HepG2 (cell line): ENCODE measurements at regions not wholly inside any gene's neighbourhood (a gene's known extent, or its start where the extent isn't known, plus 50 kb on each side); places are given as distances from the start of the nearest gene placed in this dataset.

Experiments used
- ATAC-seq: fragments of 200-7000 bp; cut with Tn5 transposase; 3 replicates; pipeline ENCODE4 v1.9.1; 2020; ENCODE audit warnings: mild to moderate bottlenecking, moderate library complexity
- BruUV-seq: library from RNA; stranded (reverse); fragments of 400-500 nt; replicated peaks from 2 replicates; lab custom pipeline; 2021; lab: Mats Ljungman, UMichigan
- CTCF ChIA-PET: fragments of 300-600 bp; formaldehyde crosslinking; extraction: SDS; loops from one replicate; lab custom pipeline; 2021; ENCODE audit warnings: low total read pairs, inconsistent platforms, low intra/inter-chr PET ratio; lab: Yijun Ruan, JAX
- POLR2A ChIA-PET: fragments of 350-600 bp; sonication (Branson Sonifier 250); formaldehyde crosslinking; loops from one replicate; lab custom pipeline; 2020; ENCODE audit warnings: antibody characterized with exemption, inconsistent platforms; lab: Yijun Ruan, JAX
- DNase-seq: peaks from one replicate; pipeline ENCODE4 v3.0.0-alpha.2; 2015; ENCODE audit warnings: low spot score
- FAIRE-seq: peaks from 3 replicates; lab custom pipeline; 2011; peaks lifted over from hg19 to GRCh38; lab: Jason Lieb, UNC
- H2AFZ ChIP-seq: one replicate; pipeline ENCODE4 v1.6.1; 2011; ENCODE audit warnings: low read length, inconsistent platforms
- H3K27ac ChIP-seq: fragments of 300-600 bp; 3 replicates; pipeline ENCODE4 v1.8.0; 2011; ENCODE audit warnings: mixed run types, mild to moderate bottlenecking, mixed read lengths, low read length, inconsistent platforms; ENCODE audit not compliant: insufficient read depth; ENCODE audit errors: extremely low read length
- H3K27me3 ChIP-seq, 2 experiments: fragments of 200-600 bp in 1 of 2; 2 replicates in 1 of 2; 3 replicates in 1 of 2; pipeline versions ENCODE4 v1.6.0 to v1.8.0; 2011; ENCODE audit warnings: low read length in 2 of 2, mild to moderate bottlenecking in 2 of 2, moderate library complexity in 2 of 2, inconsistent platforms in 1 of 2; ENCODE audit not compliant: insufficient read depth in 2 of 2, control insufficient read depth in 1 of 2
- H3K36me3 ChIP-seq, 2 experiments: fragments of 200-600 bp in 1 of 2; replicated peaks in 1 of 2; 2 replicates in 1 of 2; 3 replicates in 1 of 2; pipeline versions ENCODE4 v1.5.1 to v1.8.0; 2011; ENCODE audit warnings: low read length in 2 of 2, inconsistent platforms in 1 of 2; ENCODE audit not compliant: insufficient read depth in 2 of 2, control insufficient read depth in 1 of 2
- H3K4me1 ChIP-seq: 2 replicates; pipeline ENCODE4 v1.5.1; 2012; ENCODE audit warnings: low read length, inconsistent platforms; ENCODE audit not compliant: insufficient read depth
- H3K4me2 ChIP-seq: 2 replicates; pipeline ENCODE4 v1.6.0; 2011; ENCODE audit warnings: low read depth, low read length, inconsistent platforms
- H3K4me3 ChIP-seq, 3 experiments: fragments of 200-600 bp in 1 of 3; sonication (generic), shearing (Covaris generic) in 1 of 3; replicated peaks in 1 of 3; 2 replicates each; pipeline ENCODE4 v1.5.1; 2011 to 2016; ENCODE audit warnings: low read length in 3 of 3, inconsistent platforms in 2 of 3, low read depth in 2 of 3, mild to moderate bottlenecking in 2 of 3, control low read depth in 1 of 3, mixed read lengths in 1 of 3; ENCODE audit not compliant: insufficient read depth in 1 of 3
- H3K79me2 ChIP-seq: one replicate; pipeline ENCODE4 v1.6.1; 2011; ENCODE audit warnings: low read length, inconsistent platforms; ENCODE audit not compliant: insufficient read depth
- H3K9ac ChIP-seq: 2 replicates; pipeline ENCODE4 v1.6.0; 2011; ENCODE audit warnings: mild to moderate bottlenecking, low read depth, low read length, inconsistent platforms; ENCODE audit not compliant: insufficient read depth
- H3K9me3 ChIP-seq: 2 replicates; pipeline ENCODE4 v1.5.1; 2012; ENCODE audit warnings: mild to moderate bottlenecking, low read length
- H4K20me1 ChIP-seq: 2 replicates; pipeline ENCODE4 v1.6.0; 2011; ENCODE audit warnings: inconsistent platforms, mild to moderate bottlenecking, low read length, moderate library complexity; ENCODE audit not compliant: insufficient read depth
- BRD4 ChIP-seq: sonication (generic); formaldehyde crosslinking; IDR thresholded peaks from 2 replicates; pipeline ENCODE4 v1.4.0; 2020; ENCODE audit warnings: missing genetic modification reagents
- GLI4 ChIP-seq: sonication (generic); formaldehyde crosslinking; IDR thresholded peaks from 2 replicates; pipeline ENCODE4 v1.5.1; 2020; ENCODE audit warnings: missing genetic modification reagents, mild to moderate bottlenecking, moderate library complexity, borderline replicate concordance
- JARID2 ChIP-seq: sonication (generic); formaldehyde crosslinking; IDR thresholded peaks from 2 replicates; pipeline ENCODE4 v1.8.1; 2023; ENCODE audit warnings: missing genetic modification reagents, inconsistent platforms; ENCODE audit not compliant: insufficient replicate concordance
- KAT7 ChIP-seq: IDR thresholded peaks from 2 replicates; pipeline ENCODE4 v1.6.1; 2018; ENCODE audit warnings: borderline replicate concordance, missing compliant biosample characterization
- KDM6A ChIP-seq: IDR thresholded peaks from 2 replicates; pipeline ENCODE4 v1.6.1; 2016; ENCODE audit warnings: low read depth
- KIAA2018 ChIP-seq: sonication (generic); formaldehyde crosslinking; IDR thresholded peaks from 2 replicates; pipeline ENCODE4 v1.5.0; 2020; ENCODE audit warnings: mild to moderate bottlenecking, missing genetic modification reagents, borderline replicate concordance
- STAG1 ChIP-seq: sonication (generic); formaldehyde crosslinking; IDR thresholded peaks from 2 replicates; pipeline ENCODE4 v1.4.0; 2020; ENCODE audit warnings: missing genetic modification reagents
- ZNF468 ChIP-seq: sonication (generic); formaldehyde crosslinking; IDR thresholded peaks from 2 replicates; pipeline ENCODE4 v1.8.0; 2022; ENCODE audit warnings: mild to moderate bottlenecking, moderate library complexity, missing genetic modification reagents
- ZNF503 ChIP-seq: sonication (generic); formaldehyde crosslinking; IDR thresholded peaks from 2 replicates; pipeline ENCODE4 v1.4.0; 2020; ENCODE audit warnings: missing genetic modification reagents
- ZNF552 ChIP-seq: sonication (generic); formaldehyde crosslinking; IDR thresholded peaks from 2 replicates; pipeline ENCODE4 v1.9.0; 2022; ENCODE audit warnings: missing genetic modification reagents, mild to moderate bottlenecking, borderline replicate concordance
- ZNF616 ChIP-seq: sonication (generic); formaldehyde crosslinking; IDR thresholded peaks from 2 replicates; pipeline ENCODE4 v1.5.0; 2020; ENCODE audit warnings: low read depth, mild to moderate bottlenecking, missing genetic modification reagents
- ZNF770 ChIP-seq: sonication (generic); formaldehyde crosslinking; IDR thresholded peaks from 2 replicates; pipeline ENCODE4 v1.5.0; 2020; ENCODE audit warnings: mild to moderate bottlenecking, missing genetic modification reagents
- WGBS: methylation state at CpG from one replicate; pipeline ENCODE4 v1.1.6; 2017; ENCODE audit warnings: low lambda C conversion rate; 5-methylcytosine and 5-hydroxymethylcytosine counted together
- in situ Hi-C: cut with HindIII; loops from 2 replicates; pipeline ENCODE4 v1.10.0; 2017; ENCODE audit warnings: low pct_unique_long_range_greater_than_20kb; ENCODE audit not compliant: extremely low pct_ligation_motif_present
- intact Hi-C: fragments of 100-400 bp; cut with micrococcal nuclease; formaldehyde crosslinking; loops from one replicate; pipeline ENCODE4 v1.10.0; 2022; ENCODE audit not compliant: unreplicated experiment

GRCh38 chr4:28259951-28260350 lies 1399.3 kb downstream of the STIM2 start:
- Histone ChIP-seq H3K27ac (no peak overlapping the region), H3K27me3 (no peaks in the 10 kb centered on the region), H3K79me2 (no peaks in the 10 kb centered on the region), H3K9me3 (peaks cover 68% of the 10 kb centered on the region), H3K9ac (no peak overlapping the region), H3K4me3 (no peak overlapping the region), H4K20me1 (no peaks in the 10 kb centered on the region), H2AFZ (no peak overlapping the region), H3K4me2 (no peak overlapping the region), H3K4me1 (no peaks in the 10 kb centered on the region), H3K36me3 (no peaks in the 10 kb centered on the region)
- FAIRE-seq (no peak), DNase-seq (no peak), ATAC-seq (no peak)
- intact Hi-C loops (no loop called here), in situ Hi-C loops (no loop called here)
- POLR2A ChIA-PET, result no interaction called here
- BruUV-seq, result no TSS peak
- 3% methylated on average over 1 of the region's 1 CpG for WGBS
- CTCF ChIA-PET, result no interaction called here
- TF ChIP-seq ZNF503, result no peak
- no peak for TF ChIP-seq STAG1 (CRISPR knock-in tag)
- TF ChIP-seq JARID2 (CRISPR knock-in tag), result no peak
- TF ChIP-seq ZNF616 (CRISPR knock-in tag), result no peak
- TF ChIP-seq GLI4 (CRISPR knock-in tag), result no peak
- no peak for TF ChIP-seq KDM6A (CRISPR knock-in tag)
- TF ChIP-seq ZNF468 (CRISPR knock-in tag), result no peak
- no peak for TF ChIP-seq BRD4 (CRISPR knock-in tag)
- TF ChIP-seq ZNF770 (CRISPR knock-in tag), result no peak
- no peak for TF ChIP-seq KAT7
- no peak for TF ChIP-seq KIAA2018 (CRISPR knock-in tag)
- TF ChIP-seq ZNF552 (CRISPR knock-in tag), result no peak
